Effector memory CD8-positive, alpha-beta T cell (primary cell): ENCODE measurements at regions not wholly inside any gene's neighbourhood (a gene's known extent, or its start where the extent isn't known, plus 50 kb on each side); places are given as distances from the start of the nearest gene placed in this dataset.

Experiments
- ATAC-seq: fragments of 150-1000 bp; cut with Tn5 transposase; replicated peaks from 2 replicates; pipeline ENCODE4 v1.10.0; 2021; ENCODE audit warnings: mild to moderate bottlenecking, moderate library complexity
- DNase-seq, 3 experiments: peaks; one replicate each; pipeline ENCODE4 v3.0.0; 2021
- H3K27ac Mint-ChIP-seq, 2 donors: one replicate each; pipeline ENCODE4 v1.8.0; 2022; ENCODE audit warnings: mild to moderate bottlenecking in 2 of 2, mixed read lengths in 2 of 2, moderate library complexity in 2 of 2
- H3K27me3 Mint-ChIP-seq, 2 donors: one replicate each; pipeline ENCODE4 v1.8.0; 2022; ENCODE audit warnings: mixed read lengths in 2 of 2
- H3K36me3 Mint-ChIP-seq: one replicate; pipeline ENCODE4 v1.8.0; 2022; ENCODE audit warnings: mild to moderate bottlenecking, moderate library complexity, mixed read lengths; ENCODE audit not compliant: insufficient read depth
- H3K4me1 Mint-ChIP-seq, 2 donors: one replicate each; pipeline ENCODE4 v1.8.0; 2022; ENCODE audit warnings: low read depth in 2 of 2, mixed read lengths in 2 of 2
- H3K4me3 Mint-ChIP-seq, 2 donors: one replicate each; pipeline ENCODE4 v1.8.0; 2022; ENCODE audit warnings: mild to moderate bottlenecking in 2 of 2, mixed read lengths in 2 of 2, moderate library complexity in 2 of 2
- H3K9me3 Mint-ChIP-seq, 2 donors: one replicate each; pipeline ENCODE4 v1.8.0; 2022; ENCODE audit warnings: mixed read lengths in 2 of 2

DNA sequence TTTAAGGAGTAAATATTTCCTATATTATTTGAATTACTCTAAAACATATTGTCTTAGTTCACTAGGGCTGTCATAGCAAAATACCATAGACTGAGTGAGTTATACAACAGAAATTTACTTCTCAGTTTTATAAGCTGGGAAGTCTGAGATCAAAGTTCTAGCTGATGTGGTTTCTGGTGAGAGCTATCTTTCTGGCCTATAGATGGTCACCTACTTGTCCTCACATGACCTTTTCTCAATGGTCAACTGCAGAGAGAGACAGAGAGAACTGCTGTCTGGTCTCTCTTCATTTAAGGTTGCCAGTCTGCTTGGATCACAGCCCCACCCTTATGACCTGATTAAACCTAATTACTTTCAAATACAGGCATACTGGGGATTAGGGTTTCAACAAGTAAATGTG, 490.9 kb downstream of the FBXO15 start:
- H3K9me3 Mint-ChIP-seq: peaks cover 11 to 27% of the 10 kb centered on the region in 2 donors
- ATAC-seq (no peak), DNase-seq (no peak)
- no peaks in the 10 kb centered on the region for H3K4me1 Mint-ChIP-seq
- no peak overlapping the region for H3K27ac Mint-ChIP-seq
- no peaks in the 10 kb centered on the region for H3K27me3 Mint-ChIP-seq
- no peak overlapping the region for H3K4me3 Mint-ChIP-seq
- no peaks in the 10 kb centered on the region for H3K36me3 Mint-ChIP-seq

DNA sequence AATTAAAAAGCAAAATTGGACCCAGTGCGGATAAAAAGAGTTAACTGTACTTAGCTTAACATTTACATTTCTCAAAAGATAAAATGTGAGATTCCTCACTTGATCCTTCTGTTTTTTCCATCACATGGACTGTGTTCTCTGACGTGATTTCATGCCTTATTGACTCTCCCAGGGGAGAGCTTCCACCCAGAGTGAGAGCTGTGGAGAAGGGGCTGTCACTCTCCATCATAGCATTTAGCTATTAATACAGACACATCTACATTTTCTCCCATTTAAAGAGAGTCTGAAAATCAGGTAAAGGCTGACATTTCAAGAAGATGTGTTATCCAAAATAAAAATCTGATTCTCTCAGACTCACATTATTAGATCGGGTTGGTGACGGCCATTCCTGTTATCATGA, 493.8 kb downstream of the FBXO15 start:
- no peak overlapping the region for H3K4me3 Mint-ChIP-seq
- H3K4me1 Mint-ChIP-seq: no peaks in the 10 kb centered on the region
- H3K9me3 Mint-ChIP-seq: peaks cover 6 to 11% of the 10 kb centered on the region in 2 donors
- no peak overlapping the region for H3K27ac Mint-ChIP-seq
- ATAC-seq (no peak), DNase-seq (no peak)
- H3K36me3 Mint-ChIP-seq: no peaks in the 10 kb centered on the region
- no peaks in the 10 kb centered on the region for H3K27me3 Mint-ChIP-seq

DNA sequence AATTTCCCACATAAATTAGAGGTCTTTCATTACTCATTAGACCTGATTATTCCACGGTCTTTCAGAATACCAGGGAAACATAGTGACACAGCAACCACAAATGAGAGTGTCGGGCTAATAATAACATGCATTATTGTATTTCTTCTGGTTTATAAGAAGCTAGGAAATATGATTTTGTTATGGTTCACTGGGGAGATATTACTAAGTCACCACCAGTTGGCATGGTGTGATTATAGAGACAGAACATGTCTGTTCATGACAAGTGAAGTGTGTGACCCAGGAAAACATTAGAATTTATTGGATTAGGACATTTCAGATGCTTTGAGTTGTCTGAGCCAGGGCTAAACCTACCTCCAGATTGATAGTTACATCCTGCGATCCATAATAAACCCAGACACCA, 494.4 kb downstream of the FBXO15 start:
- Mint-ChIP-seq H3K27ac (no peak overlapping the region), H3K36me3 (no peaks in the 10 kb centered on the region), H3K4me1 (no peaks in the 10 kb centered on the region), H3K27me3 (no peaks in the 10 kb centered on the region), H3K9me3 (peaks cover 9 to 11% of the 10 kb centered on the region in 2 donors), H3K4me3 (no peak overlapping the region)
- no peak for DNase-seq
- no peak for ATAC-seq

DNA sequence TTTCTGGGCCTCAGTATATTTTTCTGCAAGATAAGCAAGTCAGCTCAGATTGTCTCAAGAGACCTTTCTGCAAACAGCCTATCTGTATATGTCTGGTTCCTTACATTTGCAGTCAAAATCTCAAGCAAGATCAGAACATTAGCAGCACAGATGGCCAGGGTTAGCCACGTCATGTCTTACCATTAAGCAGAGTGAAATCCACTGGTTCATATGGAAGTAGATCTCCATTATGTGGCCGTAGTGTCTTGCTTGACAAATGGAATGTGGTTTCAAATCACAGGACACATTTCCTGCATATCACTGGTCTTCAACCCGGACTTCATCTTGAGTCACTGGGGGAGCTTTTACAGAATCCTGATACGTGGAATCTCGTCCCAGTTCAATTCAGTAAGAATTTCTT, 500.2 kb downstream of the FBXO15 start:
- no peak for ATAC-seq
- H3K36me3 Mint-ChIP-seq: no peaks in the 10 kb centered on the region
- H3K4me1 Mint-ChIP-seq: no peaks in the 10 kb centered on the region
- no peak for DNase-seq
- H3K27ac Mint-ChIP-seq: no peak overlapping the region
- no peak overlapping the region for H3K4me3 Mint-ChIP-seq
- H3K9me3 Mint-ChIP-seq: peaks cover 11 to 17% of the 10 kb centered on the region in 2 donors
- H3K27me3 Mint-ChIP-seq: no peaks in the 10 kb centered on the region

DNA sequence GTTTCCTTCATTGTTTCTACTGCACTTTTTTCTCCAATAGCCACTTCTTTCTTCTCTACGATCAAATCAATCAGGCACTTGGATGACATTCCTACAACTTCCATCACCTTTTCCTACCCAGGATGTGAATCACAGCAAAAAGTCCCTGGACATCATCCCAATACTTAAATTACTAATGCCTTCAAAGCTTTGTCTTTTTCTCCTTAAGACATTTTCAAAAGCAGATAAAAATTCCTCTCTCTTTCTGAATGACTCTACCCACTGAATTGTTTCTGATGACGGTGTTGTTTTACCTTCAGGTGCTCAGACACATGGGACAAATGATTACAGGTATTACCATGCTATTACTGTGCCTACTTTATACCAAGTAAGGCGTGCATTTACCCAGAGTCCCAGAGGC, 500.9 kb downstream of the FBXO15 start:
- ATAC-seq (no peak), DNase-seq (no peak)
- Mint-ChIP-seq H3K27ac (no peak overlapping the region), H3K27me3 (no peaks in the 10 kb centered on the region), H3K36me3 (no peaks in the 10 kb centered on the region), H3K9me3 (peaks cover 11 to 17% of the 10 kb centered on the region in 2 donors), H3K4me3 (no peak overlapping the region), H3K4me1 (no peaks in the 10 kb centered on the region)

DNA sequence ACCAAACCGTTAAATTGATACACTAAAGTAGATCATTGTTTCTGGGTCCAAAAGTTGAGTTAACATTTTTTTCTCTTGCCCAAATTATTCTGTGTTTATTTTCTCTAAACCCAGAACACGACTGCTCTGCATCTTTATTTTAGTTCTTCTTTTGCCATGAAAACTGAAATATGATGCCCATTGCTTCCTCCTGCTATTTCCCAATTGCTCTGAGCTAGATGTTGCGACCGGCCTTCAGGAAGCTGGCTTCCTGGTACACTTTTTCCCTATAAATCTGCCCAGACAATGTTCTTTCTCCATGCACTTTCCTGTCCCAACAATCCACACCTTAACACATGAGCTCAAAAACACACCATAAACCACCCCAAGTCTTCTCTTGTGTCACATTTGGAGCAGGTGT, 501.4 kb downstream of the FBXO15 start:
- DNase-seq: no peak
- H3K9me3 Mint-ChIP-seq: peaks cover 11 to 17% of the 10 kb centered on the region in 2 donors
- H3K4me3 Mint-ChIP-seq: no peak overlapping the region
- H3K27ac Mint-ChIP-seq: no peak overlapping the region
- ATAC-seq: no peak
- no peaks in the 10 kb centered on the region for H3K27me3 Mint-ChIP-seq
- H3K4me1 Mint-ChIP-seq: no peaks in the 10 kb centered on the region
- no peaks in the 10 kb centered on the region for H3K36me3 Mint-ChIP-seq

DNA sequence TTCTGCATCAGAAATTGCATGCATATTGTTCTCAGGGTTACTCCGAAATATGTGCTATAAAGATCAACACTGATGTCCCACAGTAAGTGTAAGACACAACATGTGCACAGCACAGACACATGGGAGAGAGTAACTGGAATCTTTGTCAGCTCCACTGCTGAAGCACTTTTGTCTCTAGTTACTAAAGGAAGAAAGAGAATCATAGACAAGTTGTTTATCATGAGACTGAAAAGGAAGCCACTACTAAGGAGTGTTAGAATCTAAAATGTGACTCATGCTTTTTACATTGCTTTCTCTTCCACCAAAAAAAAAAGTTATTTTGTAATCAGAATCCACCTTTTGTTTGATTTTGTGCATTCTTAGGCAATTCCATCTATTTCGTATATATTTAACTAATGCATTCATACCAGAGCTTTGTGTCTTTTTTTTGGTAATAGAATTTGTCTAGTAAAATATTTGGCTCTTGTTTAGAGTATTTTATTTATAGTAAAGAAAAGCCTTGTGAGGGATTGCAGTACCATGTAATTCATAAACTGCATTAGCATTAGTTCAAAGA, 502.4 kb downstream of the FBXO15 start:
- no peaks in the 10 kb centered on the region for H3K27me3 Mint-ChIP-seq
- no peak overlapping the region for H3K4me3 Mint-ChIP-seq
- no peaks in the 10 kb centered on the region for H3K4me1 Mint-ChIP-seq
- H3K9me3 Mint-ChIP-seq: peaks cover 11 to 17% of the 10 kb centered on the region in 2 donors
- ATAC-seq (no peak), DNase-seq (no peak)
- H3K36me3 Mint-ChIP-seq: no peaks in the 10 kb centered on the region
- H3K27ac Mint-ChIP-seq: no peak overlapping the region

DNA sequence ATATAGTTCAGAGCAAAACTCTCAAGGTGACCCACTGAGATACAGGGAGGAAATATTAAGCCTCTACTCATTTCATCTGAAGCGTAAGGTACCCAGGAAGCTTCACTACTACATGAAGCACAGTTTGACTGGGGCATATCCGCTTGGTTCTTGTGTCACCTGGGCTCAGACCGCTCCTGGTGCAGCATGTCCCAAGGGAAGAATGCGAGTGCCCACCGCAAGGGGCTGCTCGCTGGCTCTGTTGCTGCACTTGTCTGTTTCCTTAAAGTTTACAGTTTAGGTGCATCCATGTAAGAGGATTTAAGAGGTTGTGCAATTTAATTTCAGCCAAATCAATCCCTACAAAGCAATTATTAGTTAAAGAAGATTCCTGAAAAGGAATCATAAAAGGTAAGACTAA, 507.8 kb downstream of the FBXO15 start:
- Mint-ChIP-seq H3K27ac (no peak overlapping the region), H3K4me1 (no peaks in the 10 kb centered on the region), H3K36me3 (no peaks in the 10 kb centered on the region), H3K27me3 (no peaks in the 10 kb centered on the region), H3K9me3 (peaks cover 0 to 2% of the 10 kb centered on the region in 2 donors), H3K4me3 (no peak overlapping the region)
- DNase-seq: no peak
- no peak for ATAC-seq

DNA sequence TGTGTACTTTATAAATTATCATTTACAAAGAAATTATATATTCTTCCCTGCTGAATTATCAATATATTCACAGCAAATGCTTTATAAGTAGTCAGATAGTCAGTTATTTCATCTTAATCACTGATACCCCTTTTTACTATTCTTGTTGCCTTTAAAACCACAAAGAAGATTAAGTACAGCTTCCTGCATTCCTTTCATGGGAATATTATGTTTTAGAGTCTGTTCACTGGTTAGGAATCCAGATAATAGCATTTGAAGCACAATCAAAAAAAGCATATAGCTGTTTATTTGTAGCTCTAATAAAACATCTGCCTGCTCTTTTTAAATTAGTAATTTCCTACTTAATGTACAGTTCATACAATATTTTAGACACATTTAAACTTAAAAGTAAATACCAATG, 508.9 kb downstream of the FBXO15 start:
- Mint-ChIP-seq H3K9me3 (no peaks in the 10 kb centered on the region), H3K36me3 (no peaks in the 10 kb centered on the region), H3K27me3 (no peaks in the 10 kb centered on the region), H3K27ac (no peak overlapping the region), H3K4me3 (no peak overlapping the region), H3K4me1 (no peaks in the 10 kb centered on the region)
- DNase-seq: no peak
- ATAC-seq: no peak

DNA sequence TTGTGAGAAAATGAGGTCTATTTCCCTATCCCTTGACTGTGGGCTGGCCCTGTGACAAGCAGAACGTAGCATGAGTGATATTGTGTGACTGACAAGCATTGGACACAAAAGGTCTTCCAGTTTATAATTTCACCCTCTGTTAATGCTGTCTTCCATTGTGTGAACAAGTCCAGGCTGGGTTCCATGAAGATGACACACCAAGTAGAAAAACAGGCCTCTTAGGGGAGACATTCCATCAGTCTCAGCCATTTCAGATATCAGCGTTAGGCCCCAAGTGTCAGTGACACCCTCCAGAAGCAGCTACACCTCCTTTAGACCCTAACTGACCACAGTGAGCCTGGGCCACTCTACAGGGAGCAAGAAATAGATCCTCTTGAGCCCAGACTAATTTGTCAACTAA, 511.3 kb downstream of the FBXO15 start:
- ATAC-seq (no peak), DNase-seq (no peak)
- H3K4me3 Mint-ChIP-seq: no peak overlapping the region
- no peak overlapping the region for H3K27ac Mint-ChIP-seq
- H3K36me3 Mint-ChIP-seq: no peaks in the 10 kb centered on the region
- peaks cover 0 to 2% of the 10 kb centered on the region in 2 donors for H3K9me3 Mint-ChIP-seq
- H3K4me1 Mint-ChIP-seq: no peaks in the 10 kb centered on the region
- no peaks in the 10 kb centered on the region for H3K27me3 Mint-ChIP-seq

DNA sequence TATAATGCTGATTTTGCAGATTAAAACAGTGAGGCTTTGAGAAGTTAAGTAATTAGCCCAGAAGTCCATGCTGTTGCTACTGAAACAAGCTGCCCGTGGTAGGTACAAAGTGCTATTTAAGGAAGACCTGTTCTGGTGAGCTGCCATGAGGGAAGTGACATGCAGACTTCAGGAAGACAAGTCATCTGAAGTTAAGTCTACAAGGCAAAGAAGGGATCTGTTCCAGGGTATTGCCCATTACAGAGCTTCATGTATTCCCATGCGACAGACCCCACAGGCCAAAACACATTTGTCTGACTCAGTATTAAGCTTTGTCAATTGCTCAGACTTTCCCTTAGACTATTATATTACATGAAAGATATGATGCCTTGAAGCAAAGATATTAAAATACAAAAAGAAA, 520.8 kb downstream of the FBXO15 start:
- H3K9me3 Mint-ChIP-seq: peaks cover 5 to 7% of the 10 kb centered on the region in 2 donors
- DNase-seq (no peak), ATAC-seq (no peak)
- H3K27me3 Mint-ChIP-seq: no peaks in the 10 kb centered on the region
- no peak overlapping the region for H3K4me3 Mint-ChIP-seq
- H3K36me3 Mint-ChIP-seq: no peaks in the 10 kb centered on the region
- H3K27ac Mint-ChIP-seq: no peak overlapping the region
- H3K4me1 Mint-ChIP-seq: no peaks in the 10 kb centered on the region

DNA sequence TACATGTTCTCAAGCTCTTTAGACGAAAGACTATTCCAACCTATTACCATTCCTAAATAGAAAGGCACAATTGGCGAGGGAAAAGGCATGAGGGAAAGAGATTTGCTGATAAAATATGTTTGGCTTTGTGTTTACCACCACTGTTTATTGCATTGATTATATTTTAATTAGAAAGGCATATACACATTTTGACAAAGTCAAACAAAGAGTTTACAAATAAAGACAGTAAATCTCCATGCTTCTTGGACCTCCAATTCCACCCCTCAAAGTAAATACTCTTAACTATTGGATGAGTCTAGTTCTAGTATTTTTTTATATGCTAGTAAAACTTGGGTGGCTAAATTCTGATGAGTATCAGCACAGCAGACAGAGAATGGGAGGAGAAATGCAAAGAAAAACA, 521.4 kb downstream of the FBXO15 start:
- H3K27ac Mint-ChIP-seq: no peak overlapping the region
- H3K27me3 Mint-ChIP-seq: no peaks in the 10 kb centered on the region
- peaks cover 4 to 7% of the 10 kb centered on the region in 2 donors for H3K9me3 Mint-ChIP-seq
- DNase-seq (no peak), ATAC-seq (no peak)
- no peaks in the 10 kb centered on the region for H3K4me1 Mint-ChIP-seq
- no peak overlapping the region for H3K4me3 Mint-ChIP-seq
- H3K36me3 Mint-ChIP-seq: no peaks in the 10 kb centered on the region

DNA sequence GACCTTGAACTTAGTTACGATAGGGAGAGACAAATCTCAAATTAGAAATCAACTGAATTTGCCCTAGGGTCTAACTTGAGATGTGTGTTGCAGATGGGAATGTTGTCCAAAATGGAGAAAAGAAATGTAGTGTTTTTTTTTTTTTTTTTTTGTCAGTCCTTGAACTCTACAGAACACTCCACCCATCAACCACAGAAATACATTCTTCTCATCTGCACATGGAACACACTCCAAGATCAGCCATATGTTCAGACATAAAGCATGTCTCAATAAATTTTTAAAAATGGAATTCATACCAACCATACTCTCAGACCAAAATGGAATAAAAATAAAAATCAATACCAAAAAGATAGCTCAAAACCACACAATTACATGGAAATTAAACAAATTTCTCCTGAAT, 526.5 kb downstream of the FBXO15 start:
- no peak for DNase-seq
- Mint-ChIP-seq H3K36me3 (no peaks in the 10 kb centered on the region), H3K27me3 (no peaks in the 10 kb centered on the region), H3K4me1 (no peaks in the 10 kb centered on the region), H3K27ac (no peak overlapping the region), H3K9me3 (peaks cover 7 to 20% of the 10 kb centered on the region in 2 donors), H3K4me3 (no peak overlapping the region)
- no peak for ATAC-seq

DNA sequence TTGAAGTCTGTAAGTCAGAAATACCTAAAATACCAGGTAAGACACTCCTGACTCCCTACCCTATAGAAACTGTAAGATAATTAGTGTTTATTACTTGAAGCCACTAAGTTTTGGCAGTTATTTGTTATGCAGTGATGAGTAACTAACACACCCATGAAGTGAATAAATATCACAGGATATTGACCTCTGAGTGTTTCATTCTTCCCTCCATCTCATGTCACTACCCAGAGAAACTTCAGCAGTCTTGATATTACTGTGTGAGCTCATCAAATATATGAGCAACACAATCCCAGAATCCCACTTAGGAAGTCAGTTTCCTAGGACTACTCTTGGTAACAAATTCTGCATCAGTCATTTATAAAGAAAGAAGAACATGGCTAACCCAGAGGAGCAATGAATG, 529.7 kb downstream of the FBXO15 start:
- Mint-ChIP-seq H3K36me3 (no peaks in the 10 kb centered on the region), H3K4me3 (no peak overlapping the region), H3K27me3 (no peaks in the 10 kb centered on the region), H3K9me3 (peaks cover 5 to 18% of the 10 kb centered on the region in 2 donors), H3K27ac (no peak overlapping the region), H3K4me1 (no peaks in the 10 kb centered on the region)
- no peak for DNase-seq
- ATAC-seq: no peak

DNA sequence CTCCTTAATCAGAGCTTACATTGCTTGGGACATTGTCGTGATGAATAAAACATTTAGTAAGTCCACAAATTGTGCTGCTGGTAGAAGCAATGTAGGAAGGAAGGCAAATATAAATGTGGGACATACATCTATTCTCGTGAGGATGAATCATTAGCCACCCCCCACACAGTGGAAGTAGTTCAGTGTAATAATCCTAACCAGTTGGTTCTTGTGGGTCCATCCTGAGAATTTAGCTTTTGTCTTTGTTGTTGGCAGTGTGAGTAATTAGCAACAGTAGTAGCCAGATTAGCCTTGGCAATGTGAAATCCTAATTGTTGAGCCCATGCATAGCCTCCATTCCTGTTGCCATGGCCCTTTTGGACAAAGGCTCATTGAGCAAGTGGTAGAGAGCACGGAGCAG, 532.1 kb downstream of the FBXO15 start:
- ATAC-seq (no peak), DNase-seq (no peak)
- Mint-ChIP-seq H3K36me3 (no peaks in the 10 kb centered on the region), H3K9me3 (peaks cover 2 to 15% of the 10 kb centered on the region in 2 donors), H3K4me1 (no peaks in the 10 kb centered on the region), H3K4me3 (no peak overlapping the region), H3K27ac (no peak overlapping the region), H3K27me3 (no peaks in the 10 kb centered on the region)
